ENCODE measurements at regions not wholly inside any gene's neighbourhood (a gene's known extent, or its start where the extent isn't known, plus 50 kb on each side); places are given as distances from the start of the nearest gene placed in this dataset.

DNA sequence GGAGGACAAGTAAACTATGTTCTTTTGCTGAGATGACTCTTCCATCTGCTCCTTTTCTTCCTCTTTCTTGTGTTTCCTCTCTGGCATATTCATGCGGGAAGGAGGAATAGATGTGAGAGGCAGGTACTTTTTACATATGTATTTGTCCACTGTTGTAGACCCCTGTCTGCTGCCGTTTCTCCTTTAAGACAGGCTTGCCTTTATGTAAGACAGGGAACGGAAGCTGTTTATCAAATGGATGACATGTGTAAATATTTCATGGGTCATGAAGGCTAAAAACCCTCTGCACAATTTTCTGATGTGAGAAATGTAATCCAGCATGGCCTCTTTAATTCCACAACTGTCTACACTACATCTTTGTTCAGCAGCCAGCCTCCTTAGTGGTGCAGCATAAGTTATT is 1525.5 kb upstream of the NUDT12 start:
- DNase-seq = no peak
- ChIA-PET CTCF (no interaction called here), POLR2A (ENCODE audit: unreplicated experiment) (no interaction called here)
- in situ Hi-C loops (cut with MboI; ENCODE audit: low sequenced_read_pairs) (no loop called here), intact Hi-C loops (cut with micrococcal nuclease) (no loop called here), dilution Hi-C loops (cut with HindIII; ENCODE audit: low sequenced_read_pairs, unreplicated experiment) (no loop called here)
- no CpG with 5 or more reads among the region's 3 CpGs for WGBS, 2 experiments (ENCODE audit: extremely low coverage in 2 of 2, insufficient read length in 1 of 2)
- H2AK5ac ChIP-seq (ENCODE audit: low read depth, low read length) = no peak overlapping the region
- no peaks in the 10 kb centered on the region for H4K20me1 ChIP-seq (ENCODE audit: insufficient read depth, low read length)
- no peak overlapping the region for H3K18ac ChIP-seq (ENCODE audit: low read depth, low read length)
- H3K27ac ChIP-seq (ENCODE audit: insufficient read depth, low read length) = no peak overlapping the region
- no peaks in the 10 kb centered on the region for H3K79me1 ChIP-seq (ENCODE audit: low read depth in 1 of 2, low read length in 2 of 2)
- no peak overlapping the region for H2BK15ac ChIP-seq (ENCODE audit: low read depth, low read length)
- no peak overlapping the region for H3K4me3 ChIP-seq (ENCODE audit: insufficient read depth, low read depth, low read length)
- no peaks in the 10 kb centered on the region for H3K36me3 ChIP-seq (ENCODE audit: control insufficient read depth, insufficient read depth, low read length)
- H3K4ac ChIP-seq (ENCODE audit: low read depth, low read length) = no peak overlapping the region
- H3K9me3 ChIP-seq (ENCODE audit: control insufficient read depth, insufficient read depth, low read length) = peaks cover 12% of the 10 kb centered on the region
- H3K27me3 ChIP-seq (ENCODE audit: control insufficient read depth, insufficient read depth, low read length) = no peaks in the 10 kb centered on the region
- no peak overlapping the region for H4K91ac ChIP-seq (ENCODE audit: insufficient read depth, low read depth, low read length)
- H3K14ac ChIP-seq (replicated peaks; ENCODE audit: low read depth, low read length) = no peak overlapping the region
- no peaks in the 10 kb centered on the region for H3K9me1 ChIP-seq (ENCODE audit: insufficient read depth, low read length)
- no peak overlapping the region for H4K8ac ChIP-seq (ENCODE audit: low read depth in 2 of 2, low read length in 2 of 2)
- H2AK9ac ChIP-seq (replicated peaks; ENCODE audit: low read depth, low read length, poor library complexity) = no peak overlapping the region
- no peak for ATAC-seq (ENCODE audit: low read depth)
- TF ChIP-seq, protein P1, sequence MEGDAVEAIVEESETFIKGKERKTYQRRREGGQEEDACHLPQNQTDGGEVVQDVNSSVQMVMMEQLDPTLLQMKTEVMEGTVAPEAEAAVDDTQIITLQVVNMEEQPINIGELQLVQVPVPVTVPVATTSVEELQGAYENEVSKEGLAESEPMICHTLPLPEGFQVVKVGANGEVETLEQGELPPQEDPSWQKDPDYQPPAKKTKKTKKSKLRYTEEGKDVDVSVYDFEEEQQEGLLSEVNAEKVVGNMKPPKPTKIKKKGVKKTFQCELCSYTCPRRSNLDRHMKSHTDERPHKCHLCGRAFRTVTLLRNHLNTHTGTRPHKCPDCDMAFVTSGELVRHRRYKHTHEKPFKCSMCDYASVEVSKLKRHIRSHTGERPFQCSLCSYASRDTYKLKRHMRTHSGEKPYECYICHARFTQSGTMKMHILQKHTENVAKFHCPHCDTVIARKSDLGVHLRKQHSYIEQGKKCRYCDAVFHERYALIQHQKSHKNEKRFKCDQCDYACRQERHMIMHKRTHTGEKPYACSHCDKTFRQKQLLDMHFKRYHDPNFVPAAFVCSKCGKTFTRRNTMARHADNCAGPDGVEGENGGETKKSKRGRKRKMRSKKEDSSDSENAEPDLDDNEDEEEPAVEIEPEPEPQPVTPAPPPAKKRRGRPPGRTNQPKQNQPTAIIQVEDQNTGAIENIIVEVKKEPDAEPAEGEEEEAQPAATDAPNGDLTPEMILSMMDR (conservative IDR thresholded peaks at IDR 0.05; ENCODE audit: low read depth, low read length) = no peak
- TF ChIP-seq MAZ (IDR thresholded peaks at IDR 0.05; ENCODE audit: borderline replicate concordance, low read depth, low read length) (no peak), BHLHE40 (IDR thresholded peaks at IDR 0.05; ENCODE audit: low read depth, low read length) (no peak), RCOR1 (IDR thresholded peaks at IDR 0.05; ENCODE audit: insufficient replicate concordance, low read length) (no peak), RAD21 (IDR thresholded peaks at IDR 0.05; ENCODE audit: low read length) (no peak), FOS (IDR thresholded peaks at IDR 0.05; ENCODE audit: low read depth, low read length) (no peak), MAFK (IDR thresholded peaks at IDR 0.05; ENCODE audit: low read depth, low read length) (no peak)
- TF ChIP-seq, protein P2, sequence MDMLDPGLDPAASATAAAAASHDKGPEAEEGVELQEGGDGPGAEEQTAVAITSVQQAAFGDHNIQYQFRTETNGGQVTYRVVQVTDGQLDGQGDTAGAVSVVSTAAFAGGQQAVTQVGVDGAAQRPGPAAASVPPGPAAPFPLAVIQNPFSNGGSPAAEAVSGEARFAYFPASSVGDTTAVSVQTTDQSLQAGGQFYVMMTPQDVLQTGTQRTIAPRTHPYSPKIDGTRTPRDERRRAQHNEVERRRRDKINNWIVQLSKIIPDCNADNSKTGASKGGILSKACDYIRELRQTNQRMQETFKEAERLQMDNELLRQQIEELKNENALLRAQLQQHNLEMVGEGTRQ (IDR thresholded peaks at IDR 0.05; ENCODE audit: low read depth, low read length) = no peak
- TF ChIP-seq, protein P3, sequence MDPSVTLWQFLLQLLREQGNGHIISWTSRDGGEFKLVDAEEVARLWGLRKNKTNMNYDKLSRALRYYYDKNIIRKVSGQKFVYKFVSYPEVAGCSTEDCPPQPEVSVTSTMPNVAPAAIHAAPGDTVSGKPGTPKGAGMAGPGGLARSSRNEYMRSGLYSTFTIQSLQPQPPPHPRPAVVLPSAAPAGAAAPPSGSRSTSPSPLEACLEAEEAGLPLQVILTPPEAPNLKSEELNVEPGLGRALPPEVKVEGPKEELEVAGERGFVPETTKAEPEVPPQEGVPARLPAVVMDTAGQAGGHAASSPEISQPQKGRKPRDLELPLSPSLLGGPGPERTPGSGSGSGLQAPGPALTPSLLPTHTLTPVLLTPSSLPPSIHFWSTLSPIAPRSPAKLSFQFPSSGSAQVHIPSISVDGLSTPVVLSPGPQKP (IDR thresholded peaks at IDR 0.05; ENCODE audit: borderline replicate concordance, low read depth, low read length) = no peak
- H3K4me2 ChIP-seq (ENCODE audit: low read depth, low read length) = no peak overlapping the region
- H2AFZ ChIP-seq (replicated peaks; ENCODE audit: low read length, poor library complexity) = no peak overlapping the region
- BruUV-seq (replicated peaks) = no TSS peak
- H3K4me1 ChIP-seq (ENCODE audit: control insufficient read depth, insufficient read depth, low read length) = no peaks in the 10 kb centered on the region
- H2BK120ac ChIP-seq (ENCODE audit: low read depth, low read length) = no peak overlapping the region
- no peak overlapping the region for H3K23ac ChIP-seq (ENCODE audit: low read depth, low read length)
- no peak overlapping the region for H3K9ac ChIP-seq (ENCODE audit: low read depth, low read length)
- no peak overlapping the region for H2BK20ac ChIP-seq (ENCODE audit: low read depth, low read length)
- no peak overlapping the region for H4K5ac ChIP-seq (ENCODE audit: low read depth, low read length)
- no peak overlapping the region for H3K56ac ChIP-seq (ENCODE audit: extremely low read depth, insufficient read depth, low read length)
- H2BK5ac ChIP-seq (ENCODE audit: low read depth, low read length, poor library complexity, severe bottlenecking) = no peak overlapping the region

All from IMR-90 (cell line).